ENCODE measurements at regions not wholly inside any gene's neighbourhood (a gene's known extent, or its start where the extent isn't known, plus 50 kb on each side); places are given as distances from the start of the nearest gene placed in this dataset.

GRCh38 chr5:130884023-130884422 is 281.0 kb downstream of the HINT1 start:
- H3K79me1 ChIP-seq (ENCODE audit: low read depth, low read length): no peaks in the 10 kb centered on the region
- no peak overlapping the region for H2AFZ ChIP-seq (ENCODE audit: low read length)
- no peaks in the 10 kb centered on the region for H3K36me3 ChIP-seq (ENCODE audit: control insufficient read depth in 2 of 4, insufficient read depth in 4 of 4, low read length in 3 of 4)
- no peak overlapping the region for H2BK5ac ChIP-seq (ENCODE audit: low read depth, low read length)
- H3K23ac ChIP-seq (ENCODE audit: insufficient read length): no peak overlapping the region
- no peak overlapping the region for H3K4me2 ChIP-seq (ENCODE audit: insufficient read depth in 1 of 2, low read depth in 2 of 2, low read length in 2 of 2)
- H3K56ac ChIP-seq (replicated peaks; ENCODE audit: insufficient read length, low read depth, low read length): no peak overlapping the region
- no peak overlapping the region for H4K5ac ChIP-seq (ENCODE audit: insufficient read length, low read depth, low read length)
- H2BK12ac ChIP-seq (ENCODE audit: low read depth, low read length): no peak overlapping the region
- no peak overlapping the region for H3K27ac ChIP-seq (ENCODE audit: low read depth, low read length)
- FAIRE-seq: no peak
- H3K14ac ChIP-seq (ENCODE audit: insufficient read length): no peak overlapping the region
- no peak overlapping the region for H3K18ac ChIP-seq (ENCODE audit: extremely low read depth, low read length)
- no peak overlapping the region for H2AK5ac ChIP-seq (ENCODE audit: low read depth, low read length)
- no peak overlapping the region; a peak in 1 of 8 replicates for H3K4me3 ChIP-seq (ENCODE audit: extremely low read depth in 1 of 4, insufficient read depth in 2 of 4, low read depth in 3 of 4, low read length in 4 of 4)
- no peaks in the 10 kb centered on the region for H3K9me3 ChIP-seq (ENCODE audit: insufficient read depth in 2 of 2, low read depth in 1 of 2, low read length in 1 of 2)
- no peak overlapping the region for H4K8ac ChIP-seq (ENCODE audit: extremely low read depth, insufficient read depth, low read length)
- no peak for DNase-seq (ENCODE audit: low read depth in 1 of 2, low spot score in 2 of 2)
- H3K79me2 ChIP-seq (ENCODE audit: control insufficient read depth in 1 of 2, insufficient read depth in 2 of 2, low read length in 2 of 2): no peaks in the 10 kb centered on the region
- no peak overlapping the region for H4K91ac ChIP-seq (replicated peaks; ENCODE audit: insufficient read length, low read length)
- POLR2A ChIA-PET (ENCODE audit: partially characterized antibody): interaction anchor here (0.9 kb wide), 1 partner anchor 12 kb away, joined by 4 read pairs; no protein-coding TSS in a partner anchor
- H3K23me2 ChIP-seq (ENCODE audit: low read depth, low read length): no peaks in the 10 kb centered on the region
- no peak overlapping the region for H2BK20ac ChIP-seq (ENCODE audit: low read length)
- H3K9ac ChIP-seq (replicated peaks in 1 of 4; ENCODE audit: extremely low read depth in 1 of 4, low read depth in 3 of 4, low read length in 3 of 4): no peak overlapping the region
- 80% methylated on average over 2 of the region's 2 CpGs; no CpG with 5 or more reads in 1 of the 2 experiments for WGBS, 2 experiments (ENCODE audit: extremely low coverage in 1 of 2, insufficient coverage in 1 of 2, insufficient read length in 1 of 2, insufficient replicate concordance in 2 of 2, low coverage in 1 of 2, low lambda C conversion rate in 2 of 2, missing lambda C conversion rate in 1 of 2)
- H3K27me3 ChIP-seq (replicated peaks in 1 of 4; ENCODE audit: control insufficient read depth in 3 of 4, extremely low read depth in 1 of 4, insufficient read depth in 3 of 4, low read length in 3 of 4): no peaks in the 10 kb centered on the region
- H3K4ac ChIP-seq (replicated peaks; ENCODE audit: insufficient read length, low read depth, low read length): no peak overlapping the region
- H2BK15ac ChIP-seq (ENCODE audit: low read length): no peak overlapping the region
- no peaks in the 10 kb centered on the region for H4K20me1 ChIP-seq (replicated peaks in 1 of 2; ENCODE audit: control insufficient read depth in 1 of 2, insufficient read depth in 2 of 2, low read length in 2 of 2)
- peaks cover 0 to 2% (median under 1%) of the 10 kb centered on the region in 4 experiments; a peak in 2 of 7 replicates for H3K4me1 ChIP-seq (replicated peaks in 1 of 4; ENCODE audit: control insufficient read depth in 3 of 4, insufficient read depth in 4 of 4, low read length in 3 of 4)
- H2BK120ac ChIP-seq (replicated peaks; ENCODE audit: low read depth, low read length): no peak overlapping the region
- CTCF ChIA-PET (ENCODE audit: partially characterized antibody): interaction anchor here (1.4 to 2.0 kb wide), 2 partner anchors 9 to 12 kb away, joined by 4 to 11 read pairs; no protein-coding TSS in a partner anchor
- TF ChIP-seq ASH2L (IDR thresholded peaks at IDR 0.05; ENCODE audit: low read length) (no peak), MAFK (IDR thresholded peaks at IDR 0.05; ENCODE audit: low read depth, low read length) (no peak), KDM4A (IDR thresholded peaks at IDR 0.05; ENCODE audit: low read depth, low read length, severe bottlenecking) (no peak), SUZ12 (IDR thresholded peaks at IDR 0.05; ENCODE audit: low read length) (no peak)
- TF ChIP-seq, protein P1, sequence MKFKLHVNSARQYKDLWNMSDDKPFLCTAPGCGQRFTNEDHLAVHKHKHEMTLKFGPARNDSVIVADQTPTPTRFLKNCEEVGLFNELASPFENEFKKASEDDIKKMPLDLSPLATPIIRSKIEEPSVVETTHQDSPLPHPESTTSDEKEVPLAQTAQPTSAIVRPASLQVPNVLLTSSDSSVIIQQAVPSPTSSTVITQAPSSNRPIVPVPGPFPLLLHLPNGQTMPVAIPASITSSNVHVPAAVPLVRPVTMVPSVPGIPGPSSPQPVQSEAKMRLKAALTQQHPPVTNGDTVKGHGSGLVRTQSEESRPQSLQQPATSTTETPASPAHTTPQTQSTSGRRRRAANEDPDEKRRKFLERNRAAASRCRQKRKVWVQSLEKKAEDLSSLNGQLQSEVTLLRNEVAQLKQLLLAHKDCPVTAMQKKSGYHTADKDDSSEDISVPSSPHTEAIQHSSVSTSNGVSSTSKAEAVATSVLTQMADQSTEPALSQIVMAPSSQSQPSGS (IDR thresholded peaks at IDR 0.05; ENCODE audit: low read length): no peak

Measured in H1 (cell line).